Upper lobe of right lung (tissue), 1 donor: ENCODE measurements at regions not wholly inside any gene's neighbourhood (a gene's known extent, or its start where the extent isn't known, plus 50 kb on each side); places are given as distances from the start of the nearest gene placed in this dataset.

ENCODE experiments used
- ATAC-seq: fragments of 200-7000 bp; cut with Tn5 transposase; one replicate; pipeline ENCODE4 v1.9.1; 2020; ENCODE audit warnings: mild to moderate bottlenecking, moderate library complexity
- DNase-seq: peaks from one replicate; pipeline ENCODE4 v3.0.0-alpha.2; 2020
- H3K27ac ChIP-seq: fragments of 200-600 bp; one replicate; pipeline ENCODE4 v1.8.0; 2022
- H3K27me3 ChIP-seq: fragments of 200-600 bp; one replicate; pipeline ENCODE4 v1.8.0; 2022; ENCODE audit warnings: mild to moderate bottlenecking
- H3K36me3 ChIP-seq: fragments of 200-600 bp; one replicate; pipeline ENCODE4 v1.8.0; 2022
- H3K4me1 ChIP-seq: fragments of 200-600 bp; one replicate; pipeline ENCODE4 v1.8.0; 2022
- H3K4me3 ChIP-seq: fragments of 200-600 bp; one replicate; pipeline ENCODE4 v1.8.0; 2022; ENCODE audit warnings: mild to moderate bottlenecking
- H3K9me3 ChIP-seq: fragments of 200-600 bp; one replicate; pipeline ENCODE4 v1.8.0; 2022
- CTCF ChIP-seq: fragments of 200-600 bp; IDR thresholded peaks from one replicate; pipeline ENCODE4 v1.8.0; 2022; ENCODE audit warnings: antibody characterized with exemption
- intact Hi-C: fragments of 100-400 bp; cut with DNase I; formaldehyde crosslinking; loops from one replicate; pipeline ENCODE4 v1.11.0; 2022
- donor health status: DM: no; HTN: yes; CAD: no; lungs with severe emphysema.

- intact Hi-C loops = no loop called here
- Histone ChIP-seq H3K27me3 (no peaks in the 10 kb centered on the region), H3K27ac (no peak overlapping the region), H3K4me3 (no peak overlapping the region), H3K9me3 (peaks cover 11% of the 10 kb centered on the region), H3K36me3 (no peaks in the 10 kb centered on the region), H3K4me1 (no peaks in the 10 kb centered on the region)
- no peak for TF ChIP-seq CTCF
- ATAC-seq (no peak), DNase-seq (no peak)
These were observed 459.0 kb downstream of the SH2D4B start for GRCh38 chr10:80996615-80997193.

- Histone ChIP-seq H3K27me3 (no peaks in the 10 kb centered on the region), H3K9me3 (peaks cover 1% of the 10 kb centered on the region), H3K27ac (no peak overlapping the region), H3K36me3 (no peaks in the 10 kb centered on the region), H3K4me3 (no peak overlapping the region), H3K4me1 (no peaks in the 10 kb centered on the region)
- no peak for ATAC-seq
- TF ChIP-seq CTCF = no peak
- intact Hi-C loops = no loop called here
- no peak for DNase-seq
These were observed 463.1 kb downstream of the SH2D4B start for GRCh38 chr10:81000781-81001180.

- no peak overlapping the region for H3K4me3 ChIP-seq
- no peaks in the 10 kb centered on the region for H3K9me3 ChIP-seq
- intact Hi-C loops = no loop called here
- H3K36me3 ChIP-seq = no peaks in the 10 kb centered on the region
- no peak for TF ChIP-seq CTCF
- no peak for ATAC-seq
- no peak overlapping the region for H3K27ac ChIP-seq
- no peaks in the 10 kb centered on the region for H3K27me3 ChIP-seq
- H3K4me1 ChIP-seq = no peaks in the 10 kb centered on the region
- DNase-seq = no peak
These were observed 464.7 kb downstream of the SH2D4B start for GRCh38 chr10:81002382-81002781.

- intact Hi-C loops = no loop called here
- ATAC-seq = no peak
- no peaks in the 10 kb centered on the region for H3K36me3 ChIP-seq
These were observed 470.2 kb downstream of the SH2D4B start for GRCh38 chr10:81007872-81008271.

GRCh38 chr10:81008726-81009125, 471.0 kb downstream of the SH2D4B start:
- intact Hi-C loops = no loop called here
- Histone ChIP-seq H3K27ac (no peak overlapping the region), H3K4me1 (no peaks in the 10 kb centered on the region), H3K36me3 (no peaks in the 10 kb centered on the region), H3K27me3 (no peaks in the 10 kb centered on the region), H3K4me3 (no peak overlapping the region), H3K9me3 (no peaks in the 10 kb centered on the region)
- ATAC-seq (no peak), DNase-seq (no peak)
- no peak for TF ChIP-seq CTCF

More at GRCh38 chr10:81007872-81008271, 470.2 kb downstream of the SH2D4B start:
- Histone ChIP-seq H3K9me3 (no peaks in the 10 kb centered on the region), H3K4me1 (no peaks in the 10 kb centered on the region), H3K27me3 (no peaks in the 10 kb centered on the region), H3K27ac (no peak overlapping the region), H3K4me3 (no peak overlapping the region)
- no peak for TF ChIP-seq CTCF
- DNase-seq = no peak

- no peaks in the 10 kb centered on the region for H3K4me1 ChIP-seq
- H3K36me3 ChIP-seq = no peaks in the 10 kb centered on the region
- no peaks in the 10 kb centered on the region for H3K9me3 ChIP-seq
- no peak for TF ChIP-seq CTCF
- no peak for ATAC-seq
- DNase-seq = no peak
- H3K4me3 ChIP-seq = no peak overlapping the region
- H3K27ac ChIP-seq = no peak overlapping the region
- intact Hi-C loops = no loop called here
- no peaks in the 10 kb centered on the region for H3K27me3 ChIP-seq
These were observed 471.6 kb downstream of the SH2D4B start for GRCh38 chr10:81009296-81009695.
